Thymus (tissue), 11 donors: ENCODE measurements at regions not wholly inside any gene's neighbourhood (a gene's known extent, or its start where the extent isn't known, plus 50 kb on each side); places are given as distances from the start of the nearest gene placed in this dataset.

ENCODE experiments used
- DNase-seq, 9 donors: peaks; one replicate each; pipeline ENCODE4 v3.0.0-alpha.2; 2013; ENCODE audit warnings: low spot score in 9 of 9, low read depth in 6 of 9, missing footprints in 1 of 9
- H3K27ac ChIP-seq, 2 donors: one replicate each; pipeline ENCODE4 v1.5.1; 2013; ENCODE audit warnings: control low read depth in 1 of 2, low read depth in 1 of 2, low read length in 1 of 2, mild to moderate bottlenecking in 1 of 2, moderate library complexity in 1 of 2
- H3K27me3 ChIP-seq, 2 donors: one replicate each; pipeline ENCODE4 v1.5.1; 2013; ENCODE audit warnings: low read length in 1 of 2; ENCODE audit not compliant: control insufficient read depth in 2 of 2, insufficient read depth in 1 of 2
- H3K36me3 ChIP-seq, 2 donors: one replicate each; pipeline ENCODE4 v1.5.1; 2013; ENCODE audit warnings: low read length in 1 of 2, mild to moderate bottlenecking in 1 of 2, moderate library complexity in 1 of 2; ENCODE audit not compliant: control insufficient read depth in 2 of 2, insufficient read depth in 2 of 2
- H3K4me1 ChIP-seq, 2 donors: one replicate each; pipeline ENCODE4 v1.5.1; 2013; ENCODE audit warnings: low read length in 2 of 2; ENCODE audit not compliant: control insufficient read depth in 2 of 2, insufficient read depth in 2 of 2
- H3K4me3 ChIP-seq, 2 donors: one replicate each; pipeline ENCODE4 v1.5.1; 2013; ENCODE audit warnings: low read length in 2 of 2, control low read depth in 1 of 2, mild to moderate bottlenecking in 1 of 2
- H3K9me3 ChIP-seq, 2 donors: one replicate each; pipeline ENCODE4 v1.5.1; 2013; ENCODE audit warnings: low read length in 1 of 2, mild to moderate bottlenecking in 1 of 2; ENCODE audit not compliant: control insufficient read depth in 2 of 2, insufficient read depth in 1 of 2
- WGBS: extraction: QIAGEN DNeasy Blood & Tissue Kit; methylation state at CpG from one replicate; pipeline ENCODE4 v1.1.7; 2013; 5-methylcytosine and 5-hydroxymethylcytosine counted together
- donor health status: healthy.

GRCh38 chr4:147401221-147401620 is 79.7 kb upstream of the EDNRA start:
- WGBS, result 84% methylated on average over 5 of the region's 5 CpGs
- H3K27me3 ChIP-seq, result no peaks in the 10 kb centered on the region
- H3K27ac ChIP-seq, result no peak overlapping the region
- no peaks in the 10 kb centered on the region for H3K9me3 ChIP-seq
- no peaks in the 10 kb centered on the region for H3K4me1 ChIP-seq
- no peaks in the 10 kb centered on the region for H3K36me3 ChIP-seq
- H3K4me3 ChIP-seq, result no peak overlapping the region
- no peak for DNase-seq

GRCh38 chr4:147407261-147408045 is 73.4 kb upstream of the EDNRA start:
- Histone ChIP-seq H3K36me3 (no peaks in the 10 kb centered on the region), H3K27ac (no peak overlapping the region), H3K4me1 (no peaks in the 10 kb centered on the region), H3K4me3 (no peak overlapping the region), H3K9me3 (no peaks in the 10 kb centered on the region), H3K27me3 (no peaks in the 10 kb centered on the region)
- 49% methylated on average over 5 of the region's 5 CpGs for WGBS
- DNase-seq, result no peak

GRCh38 chr4:147408189-147408588 is 72.7 kb upstream of the EDNRA start:
- Histone ChIP-seq H3K9me3 (no peaks in the 10 kb centered on the region), H3K27ac (no peak overlapping the region)
- no peak for DNase-seq

GRCh38 chr4:147409350-147409749 is 71.5 kb upstream of the EDNRA start:
- H3K27ac ChIP-seq, result no peak overlapping the region
- H3K4me1 ChIP-seq, result no peaks in the 10 kb centered on the region
- no peaks in the 10 kb centered on the region for H3K9me3 ChIP-seq
- H3K4me3 ChIP-seq, result no peak overlapping the region
- no peak for DNase-seq
- no peaks in the 10 kb centered on the region for H3K27me3 ChIP-seq
- H3K36me3 ChIP-seq, result no peaks in the 10 kb centered on the region
- WGBS, result 76% methylated on average over 2 of the region's 2 CpGs

More at GRCh38 chr4:147408189-147408588, 72.7 kb upstream of the EDNRA start:
- Histone ChIP-seq H3K4me1 (no peaks in the 10 kb centered on the region), H3K4me3 (no peak overlapping the region), H3K36me3 (no peaks in the 10 kb centered on the region), H3K27me3 (no peaks in the 10 kb centered on the region)

GRCh38 chr4:147418226-147418625 is 62.7 kb upstream of the EDNRA start:
- no peak overlapping the region for H3K27ac ChIP-seq
- no peaks in the 10 kb centered on the region for H3K27me3 ChIP-seq
- H3K4me1 ChIP-seq, result no peaks in the 10 kb centered on the region
- 86% methylated on average over 1 of the region's 1 CpG for WGBS
- no peaks in the 10 kb centered on the region for H3K36me3 ChIP-seq
- no peaks in the 10 kb centered on the region for H3K9me3 ChIP-seq
- H3K4me3 ChIP-seq, result no peak overlapping the region
- DNase-seq, result no peak

- Histone ChIP-seq H3K36me3 (no peaks in the 10 kb centered on the region), H3K4me1 (no peaks in the 10 kb centered on the region), H3K4me3 (no peak overlapping the region), H3K9me3 (no peaks in the 10 kb centered on the region), H3K27ac (no peak overlapping the region), H3K27me3 (no peaks in the 10 kb centered on the region)
- WGBS, result 89% methylated on average over 2 of the region's 2 CpGs
- no peak for DNase-seq
These were observed 59.4 kb upstream of the EDNRA start for GRCh38 chr4:147421456-147421855.

- Histone ChIP-seq H3K27me3 (no peaks in the 10 kb centered on the region), H3K27ac (no peak overlapping the region), H3K9me3 (no peaks in the 10 kb centered on the region), H3K36me3 (no peaks in the 10 kb centered on the region), H3K4me3 (no peak overlapping the region), H3K4me1 (no peaks in the 10 kb centered on the region)
- DNase-seq, result no peak
- 94% methylated on average over 4 of the region's 4 CpGs for WGBS
These were observed 57.7 kb upstream of the EDNRA start for GRCh38 chr4:147423229-147423628.

- Histone ChIP-seq H3K4me1 (no peaks in the 10 kb centered on the region), H3K9me3 (no peaks in the 10 kb centered on the region), H3K4me3 (no peak overlapping the region), H3K27ac (no peak overlapping the region), H3K36me3 (no peaks in the 10 kb centered on the region), H3K27me3 (no peaks in the 10 kb centered on the region)
- 93% methylated on average over 1 of the region's 1 CpG for WGBS
- DNase-seq, result no peak
These were observed 55.9 kb upstream of the EDNRA start for GRCh38 chr4:147425019-147425418.

- no peak for DNase-seq
- no peak overlapping the region for H3K4me3 ChIP-seq
- no peak overlapping the region for H3K27ac ChIP-seq
- no peaks in the 10 kb centered on the region for H3K27me3 ChIP-seq
- peaks cover 0 to 3% of the 10 kb centered on the region in 2 donors for H3K9me3 ChIP-seq
- H3K4me1 ChIP-seq, result no peaks in the 10 kb centered on the region
- WGBS, result 94% methylated on average over 4 of the region's 4 CpGs
- H3K36me3 ChIP-seq, result no peaks in the 10 kb centered on the region
These were observed 52.3 kb upstream of the EDNRA start for GRCh38 chr4:147428583-147428982.
